Gastroesophageal sphincter (tissue), 4 donors: ENCODE measurements at regions not wholly inside any gene's neighbourhood (a gene's known extent, or its start where the extent isn't known, plus 50 kb on each side); places are given as distances from the start of the nearest gene placed in this dataset.

Experiments used
- ATAC-seq: fragments of 150-250 bp; one replicate; pipeline ENCODE4 v1.9.1; 2016; ENCODE audit warnings: mild to moderate bottlenecking, moderate library complexity
- H3K27ac ChIP-seq, 4 donors: fragments of 200-600 bp; sonication (generic) in 3 of 4; 1 replicate in 3 of 4; 2 replicates in 1 of 4; pipeline ENCODE4 v1.5.1; 2016 to 2019
- H3K27me3 ChIP-seq: fragments of 200-600 bp; sonication (generic); one replicate; pipeline ENCODE4 v1.5.1; 2019
- H3K36me3 ChIP-seq, 2 donors: fragments of 200-600 bp; sonication (generic); one replicate each; pipeline ENCODE4 v1.5.1; 2019; ENCODE audit warnings: control low read depth in 1 of 2
- H3K4me1 ChIP-seq, 3 donors: fragments of 200-600 bp; sonication (generic); 1 replicate in 2 of 3; 2 replicates in 1 of 3; pipeline ENCODE4 v1.5.1; 2016 to 2019; ENCODE audit warnings: control low read depth in 2 of 3
- H3K4me3 ChIP-seq, 2 donors: fragments of 200-600 bp; sonication (generic); one replicate each; pipeline ENCODE4 v1.5.1; 2019; ENCODE audit warnings: mild to moderate bottlenecking in 1 of 2, moderate library complexity in 1 of 2
- H3K9me3 ChIP-seq, 3 donors: fragments of 200-600 bp; sonication (generic); one replicate each; pipeline ENCODE4 v1.5.1; 2017 to 2019; ENCODE audit warnings: control low read depth in 2 of 3
- CTCF ChIP-seq, 4 experiments: fragments of 200-600 bp in 2 of 4; fragments of 450-650 bp in 2 of 4; sonication (generic) in 1 of 4; IDR thresholded peaks; one replicate each; pipeline ENCODE4 v1.5.1; 2017 to 2019; ENCODE audit warnings: antibody characterized with exemption in 4 of 4, mild to moderate bottlenecking in 2 of 4, moderate library complexity in 2 of 4
- EP300 ChIP-seq: sonication (generic); formaldehyde crosslinking; IDR thresholded peaks from one replicate; pipeline ENCODE4 v1.6.1; 2017; ENCODE audit warnings: antibody characterized with exemption, mild to moderate bottlenecking
- POLR2A ChIP-seq, 2 donors: fragments of 450-650 bp; IDR thresholded peaks; one replicate each; pipeline ENCODE4 v1.6.1; 2017; ENCODE audit warnings: antibody characterized with exemption in 2 of 2, mild to moderate bottlenecking in 2 of 2, moderate library complexity in 1 of 2
- POLR2AphosphoS5 ChIP-seq: sonication (generic); formaldehyde crosslinking; IDR thresholded peaks from one replicate; pipeline ENCODE4 v1.6.1; 2017; ENCODE audit warnings: antibody characterized with exemption
- WGBS, 2 donors: methylation state at CpG; one replicate each; pipeline ENCODE4 v1.1.5; 2018; ENCODE audit warnings: low coverage in 1 of 2; 5-methylcytosine and 5-hydroxymethylcytosine counted together

DNA sequence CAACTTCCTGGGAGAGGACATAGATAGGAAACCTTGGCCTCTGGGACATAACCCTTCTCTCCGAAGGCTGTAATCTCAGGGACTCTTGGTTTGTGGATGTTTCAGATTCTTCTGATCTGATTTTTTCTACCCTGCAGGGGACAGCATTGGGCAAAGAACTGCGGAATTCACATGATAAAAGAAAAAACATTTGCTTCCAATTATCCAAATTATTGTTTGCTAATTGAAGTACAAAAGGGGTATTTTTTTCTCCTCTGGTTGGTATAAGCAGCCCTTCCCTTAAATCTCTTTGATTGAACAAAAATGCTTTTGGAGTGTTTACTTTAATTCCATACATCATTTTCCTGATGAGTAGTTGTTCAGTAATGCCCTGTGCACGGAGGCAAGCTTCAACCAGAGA, 251.7 kb upstream of the IRX3 start:
- no peaks in the 10 kb centered on the region for H3K36me3 ChIP-seq
- no peak overlapping the region for H3K27ac ChIP-seq
- 30 to 37% methylated on average over 3 of the region's 3 CpGs for WGBS, 2 donors
- peaks cover 0 to 2% (median 0%) of the 10 kb centered on the region in 3 donors for H3K9me3 ChIP-seq
- peaks cover 53% of the 10 kb centered on the region for H3K27me3 ChIP-seq
- no peak overlapping the region for H3K4me3 ChIP-seq
- TF ChIP-seq CTCF (IDR thresholded peaks at IDR 0.05) (no peak), POLR2A (IDR thresholded peaks at IDR 0.05) (no peak), EP300 (no peak)
- no peaks in the 10 kb centered on the region for H3K4me1 ChIP-seq
- no peak for ATAC-seq

- TF ChIP-seq POLR2A (IDR thresholded peaks at IDR 0.05) = no peak
- no peak for TF ChIP-seq EP300
- TF ChIP-seq POLR2AphosphoS5 = no peak
- TF ChIP-seq CTCF (IDR thresholded peaks at IDR 0.05) = no peak
- no peak for ATAC-seq
Measured at GRCh38 chr16:54533856-54534490, 247.4 kb upstream of the IRX3 start.

DNA sequence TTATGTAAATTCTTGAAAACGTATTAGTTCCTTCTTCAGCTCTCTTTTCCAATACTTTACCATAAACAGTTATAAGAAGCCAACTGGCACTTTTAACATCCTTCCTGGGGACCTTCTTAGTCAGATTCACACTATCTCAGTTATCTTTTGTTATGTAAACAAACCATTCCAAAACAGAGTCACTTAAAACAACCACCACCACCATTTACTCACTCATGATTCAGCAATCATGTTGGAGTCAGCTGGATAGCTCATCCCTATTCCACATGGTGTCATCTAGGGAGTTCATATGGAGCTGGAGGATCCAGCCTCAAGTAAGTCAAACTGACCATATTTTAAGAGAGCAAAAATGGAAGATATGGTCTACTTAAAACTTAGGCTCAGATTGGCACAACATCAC, 240.3 kb upstream of the IRX3 start:
- Histone ChIP-seq H3K27ac (no peak overlapping the region), H3K4me3 (no peak overlapping the region), H3K27me3 (peaks cover 9% of the 10 kb centered on the region), H3K4me1 (no peaks in the 10 kb centered on the region), H3K36me3 (no peaks in the 10 kb centered on the region), H3K9me3 (peaks cover 0 to 37% (median 0%) of the 10 kb centered on the region in 3 donors)
- TF ChIP-seq POLR2A (IDR thresholded peaks at IDR 0.05) (no peak), POLR2AphosphoS5 (no peak), CTCF (IDR thresholded peaks at IDR 0.05) (no peak), EP300 (no peak)
- no peak for ATAC-seq
- WGBS, 2 donors = 50 to 80% methylated on average over 1 of the region's 1 CpG

More at GRCh38 chr16:54533856-54534490, 247.4 kb upstream of the IRX3 start:
- 86 to 95% methylated on average over 4 of the region's 4 CpGs for WGBS, 2 donors
- H3K27me3 ChIP-seq = peaks cover 23% of the 10 kb centered on the region
- H3K4me3 ChIP-seq = no peak overlapping the region
- H3K9me3 ChIP-seq = peaks cover 0 to 12% (median 0%) of the 10 kb centered on the region in 3 donors
- H3K4me1 ChIP-seq = no peaks in the 10 kb centered on the region
- H3K27ac ChIP-seq = no peak overlapping the region
- no peaks in the 10 kb centered on the region for H3K36me3 ChIP-seq

- Histone ChIP-seq H3K27ac (no peak overlapping the region), H3K4me3 (no peak overlapping the region), H3K4me1 (no peaks in the 10 kb centered on the region), H3K36me3 (no peaks in the 10 kb centered on the region), H3K27me3 (peaks cover 9% of the 10 kb centered on the region), H3K9me3 (peaks cover 0 to 37% (median 0%) of the 10 kb centered on the region in 3 donors)
- no peak for TF ChIP-seq POLR2A (IDR thresholded peaks at IDR 0.05)
- TF ChIP-seq CTCF (IDR thresholded peaks at IDR 0.05) = no peak
- TF ChIP-seq POLR2AphosphoS5 = no peak
- TF ChIP-seq EP300 = no peak
- no peak for ATAC-seq
- WGBS, 2 donors = 73 to 93% methylated on average over 1 of the region's 1 CpG
Measured at GRCh38 chr16:54526087-54526486, 239.5 kb upstream of the IRX3 start.

DNA sequence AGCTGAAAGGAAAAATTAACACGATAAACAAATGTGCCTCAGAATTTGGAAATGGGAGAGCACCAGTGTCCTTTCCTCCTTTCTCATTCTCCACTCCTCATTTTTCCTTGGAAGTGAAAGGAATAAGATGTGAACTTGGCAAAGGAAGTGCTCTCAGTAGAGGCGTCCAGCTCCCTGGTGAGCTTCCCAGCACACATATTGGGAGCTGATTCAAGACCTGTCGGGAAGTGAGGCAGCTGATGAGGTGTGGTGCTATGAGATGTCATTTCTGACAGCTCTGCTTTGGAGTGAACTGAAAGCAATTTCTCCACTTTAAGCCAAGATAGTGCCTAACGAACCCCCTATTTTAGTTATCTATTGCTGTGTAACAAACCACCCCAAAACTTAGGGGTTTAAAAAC, 238.5 kb upstream of the IRX3 start:
- WGBS, 2 donors = 49 to 51% methylated on average over 4 of the region's 4 CpGs
- no peak for ATAC-seq
- H3K4me3 ChIP-seq = no peak overlapping the region

More for the DNA sequence above, 238.5 kb upstream of the IRX3 start:
- Histone ChIP-seq H3K27ac (no peak overlapping the region), H3K36me3 (no peaks in the 10 kb centered on the region), H3K9me3 (peaks cover 0 to 37% (median 0%) of the 10 kb centered on the region in 3 donors), H3K4me1 (no peaks in the 10 kb centered on the region), H3K27me3 (peaks cover 6% of the 10 kb centered on the region)
- TF ChIP-seq CTCF (IDR thresholded peaks at IDR 0.05) (no peak), EP300 (no peak), POLR2AphosphoS5 (no peak), POLR2A (IDR thresholded peaks at IDR 0.05) (no peak)
